K562 (cell line): ENCODE measurements at regions not wholly inside any gene's neighbourhood (a gene's known extent, or its start where the extent isn't known, plus 50 kb on each side); places are given as distances from the start of the nearest gene placed in this dataset.

Source experiments
- ATAC-seq: fragments of 200-7000 bp; cut with Tn5 transposase; 3 replicates; pipeline ENCODE4 v1.9.1; 2020; ENCODE audit warnings: moderate library complexity
- BruUV-seq: library from RNA; stranded (reverse); fragments of 400-500 nt; replicated peaks from 2 replicates; lab custom pipeline; 2021; lab: Mats Ljungman, UMichigan
- CTCF ChIA-PET: fragments of 300-600 bp; formaldehyde crosslinking; extraction: SDS; loops from one replicate; lab custom pipeline; 2021; ENCODE audit warnings: low intra/inter-chr PET ratio; lab: Yijun Ruan, JAX
- POLR2A ChIA-PET: fragments of 300-600, 350-650 bp; sonication (Branson Sonifier 250); formaldehyde crosslinking; extraction: SDS; loops from one replicate; lab custom pipeline; 2021; ENCODE audit warnings: antibody characterized with exemption, inconsistent platforms; lab: Yijun Ruan, JAX
- DNase-seq, 4 experiments: peaks; one replicate each; pipeline versions ENCODE4 v3.0.0 to v3.0.0-alpha.2; 2011 to 2018; ENCODE audit warnings: low spot score in 3 of 4, mixed read lengths in 3 of 4; ENCODE audit errors: extremely low read depth in 1 of 4
- FAIRE-seq: peaks from 2 replicates; lab custom pipeline; 2011; peaks lifted over from hg19 to GRCh38; lab: Jason Lieb, UNC
- H2AFZ ChIP-seq: 2 replicates; pipeline ENCODE4 v1.6.0; 2011; ENCODE audit warnings: low read depth, low read length, control low read depth, inconsistent platforms
- H3K27ac ChIP-seq: fragments of 200-600 bp; 3 replicates; pipeline ENCODE4 v1.8.0; 2011; ENCODE audit warnings: low read depth, mild to moderate bottlenecking, control low read depth, inconsistent platforms, low read length, moderate library complexity, mixed read lengths; ENCODE audit errors: extremely low read depth
- H3K27me3 ChIP-seq, 2 experiments: fragments of 300-600 bp in 1 of 2; 2 replicates in 1 of 2; 3 replicates in 1 of 2; pipeline versions ENCODE4 v1.6.0 to v1.8.0; 2011; ENCODE audit warnings: inconsistent platforms in 2 of 2, low read length in 2 of 2, mild to moderate bottlenecking in 1 of 2, mixed read lengths in 1 of 2, moderate library complexity in 1 of 2; ENCODE audit not compliant: control insufficient read depth in 2 of 2, insufficient read depth in 2 of 2
- H3K36me3 ChIP-seq: fragments of 300-600 bp; 3 replicates; pipeline ENCODE4 v1.8.0; 2011; ENCODE audit warnings: mild to moderate bottlenecking, low read length, inconsistent platforms; ENCODE audit not compliant: control insufficient read depth, insufficient read depth
- H3K4me1 ChIP-seq, 2 experiments: fragments of 200-600 bp in 1 of 2; replicated peaks in 1 of 2; 2 replicates in 1 of 2; 3 replicates in 1 of 2; pipeline versions ENCODE4 v1.5.1 to v1.8.0; 2011; ENCODE audit warnings: inconsistent platforms in 2 of 2, low read length in 2 of 2, mild to moderate bottlenecking in 1 of 2, mixed read lengths in 1 of 2, moderate library complexity in 1 of 2; ENCODE audit not compliant: control insufficient read depth in 2 of 2, insufficient read depth in 2 of 2
- H3K4me2 ChIP-seq: 2 replicates; pipeline ENCODE4 v1.6.1; 2011; ENCODE audit warnings: low read length, control low read depth, inconsistent platforms, mixed read lengths; ENCODE audit not compliant: insufficient read depth
- H3K4me3 ChIP-seq: fragments of 200-600 bp; sonication (generic), shearing (Covaris generic); 2 replicates; pipeline ENCODE4 v1.5.1; 2016; ENCODE audit warnings: control low read depth, inconsistent platforms
- H3K79me2 ChIP-seq: fragments of 200-600 bp; 3 replicates; pipeline ENCODE4 v1.8.0; 2011; ENCODE audit warnings: low read length, inconsistent platforms; ENCODE audit not compliant: control insufficient read depth, insufficient read depth
- H3K9ac ChIP-seq, 2 experiments: 2 replicates each; pipeline versions ENCODE4 v1.6.0 to v1.6.1; 2011; ENCODE audit warnings: low read depth in 2 of 2, low read length in 2 of 2, control low read depth in 1 of 2, inconsistent platforms in 1 of 2, mild to moderate bottlenecking in 1 of 2, mixed read lengths in 1 of 2; ENCODE audit not compliant: insufficient read depth in 1 of 2
- H3K9me1 ChIP-seq: one replicate; pipeline ENCODE4 v1.6.0; 2011; ENCODE audit warnings: inconsistent platforms, mild to moderate bottlenecking, low read length, moderate library complexity; ENCODE audit not compliant: control insufficient read depth, insufficient read depth
- H3K9me3 ChIP-seq: replicated peaks from 2 replicates; pipeline ENCODE4 v1.5.1; 2011; ENCODE audit warnings: low read depth, low read length, inconsistent platforms; ENCODE audit not compliant: control insufficient read depth, insufficient read depth
- H4K20me1 ChIP-seq: replicated peaks from 2 replicates; pipeline ENCODE4 v1.6.1; 2011; ENCODE audit warnings: low read length, inconsistent platforms, mixed read lengths; ENCODE audit not compliant: control insufficient read depth, insufficient read depth
- ADNP ChIP-seq: fragments of 200-800 bp; sonication (Bioruptor generic); IDR thresholded peaks from 2 replicates; pipeline ENCODE4 v1.6.1; 2016; ENCODE audit warnings: missing genetic modification characterization, missing compliant biosample characterization
- DDX20 ChIP-seq: fragments of 450-650 bp; IDR thresholded peaks from 2 replicates; pipeline ENCODE4 v1.6.1; 2016; ENCODE audit warnings: missing genetic modification characterization, low read depth, mild to moderate bottlenecking, missing compliant biosample characterization, moderate library complexity
- JUN ChIP-seq, 2 experiments: sonication (generic) in 1 of 2; formaldehyde crosslinking in 1 of 2; IDR thresholded peaks; 2 replicates each; pipeline versions ENCODE4 v1.6.1 to v1.8.0; 2012 to 2022; ENCODE audit warnings: borderline replicate concordance in 2 of 2, mild to moderate bottlenecking in 2 of 2, improper control_type of control experiment in 1 of 2, low read depth in 1 of 2, low read length in 1 of 2, missing genetic modification reagents in 1 of 2
- NONO ChIP-seq, 2 experiments: fragments of 200-400 bp in 1 of 2; fragments of 450-650 bp in 1 of 2; formaldehyde crosslinking in 1 of 2; IDR thresholded peaks; 2 replicates each; pipeline ENCODE4 v1.6.1; 2017; ENCODE audit warnings: low read depth in 2 of 2, mild to moderate bottlenecking in 2 of 2, moderate library complexity in 2 of 2, low read length in 1 of 2
- PYGO2 ChIP-seq: fragments of 450-650 bp; IDR thresholded peaks from 2 replicates; pipeline ENCODE4 v1.6.1; 2016; ENCODE audit warnings: mild to moderate bottlenecking, missing genetic modification characterization, moderate library complexity, missing compliant biosample characterization
- SMARCE1 ChIP-seq: fragments of 450-650 bp; IDR thresholded peaks from 2 replicates; pipeline ENCODE4 v1.7.1; 2016; ENCODE audit warnings: mild to moderate bottlenecking
- TAF1 ChIP-seq: IDR thresholded peaks from 2 replicates; pipeline ENCODE4 v1.6.1; 2011; ENCODE audit warnings: mild to moderate bottlenecking, low read length, moderate library complexity; ENCODE audit not compliant: insufficient read depth, control insufficient read depth, severe bottlenecking; ENCODE audit errors: extremely low read depth
- TEAD2 ChIP-seq: fragments of 450-650 bp; IDR thresholded peaks from 2 replicates; pipeline ENCODE4 v1.6.1; 2016; ENCODE audit warnings: missing genetic modification characterization, control low read depth, missing compliant biosample characterization
- ZNF263 ChIP-seq: sonication (generic); formaldehyde crosslinking; IDR thresholded peaks from 2 replicates; pipeline ENCODE4 v1.8.0; 2022; ENCODE audit warnings: mild to moderate bottlenecking, missing genetic modification reagents, borderline replicate concordance
- ZNF717 ChIP-seq: fragments of 250-450 bp; sonication (Bioruptor Pico); IDR thresholded peaks from 2 replicates; pipeline ENCODE4 v1.5.0; 2021
- WGBS: fragments of 100-300 bp; shearing (Covaris generic); methylation state at CpG from one replicate; pipeline ENCODE4 v1.1.6; 2016; ENCODE audit warnings: low coverage, mixed read lengths; ENCODE audit not compliant: insufficient coverage; ENCODE audit errors: missing lambda C conversion rate; 5-methylcytosine and 5-hydroxymethylcytosine counted together
- in situ Hi-C: fragments of 300-500 bp; cut with MboI; formaldehyde crosslinking; loops from 4 replicates; pipeline ENCODE4 v1.15.0; 2018; ENCODE audit warnings: inconsistent platforms, mixed read lengths
- intact Hi-C: fragments of 100-400 bp; cut with micrococcal nuclease; formaldehyde crosslinking; loops from 2 replicates; pipeline ENCODE4 v1.14.2; 2022
- TF ChIP-seq, protein P1 (sequence below): IDR thresholded peaks from 3 replicates; pipeline ENCODE4 v1.6.1; 2011; ENCODE audit warnings: borderline replicate concordance, mild to moderate bottlenecking, moderate library complexity; ENCODE audit not compliant: insufficient read length; ENCODE audit errors: extremely low read depth
- TF ChIP-seq, protein P2 (sequence below): fragments of 450-650 bp; formaldehyde crosslinking; IDR thresholded peaks from 2 replicates; pipeline ENCODE4 v1.4.0; 2022; ENCODE audit warnings: mild to moderate bottlenecking, moderate library complexity

DNA sequence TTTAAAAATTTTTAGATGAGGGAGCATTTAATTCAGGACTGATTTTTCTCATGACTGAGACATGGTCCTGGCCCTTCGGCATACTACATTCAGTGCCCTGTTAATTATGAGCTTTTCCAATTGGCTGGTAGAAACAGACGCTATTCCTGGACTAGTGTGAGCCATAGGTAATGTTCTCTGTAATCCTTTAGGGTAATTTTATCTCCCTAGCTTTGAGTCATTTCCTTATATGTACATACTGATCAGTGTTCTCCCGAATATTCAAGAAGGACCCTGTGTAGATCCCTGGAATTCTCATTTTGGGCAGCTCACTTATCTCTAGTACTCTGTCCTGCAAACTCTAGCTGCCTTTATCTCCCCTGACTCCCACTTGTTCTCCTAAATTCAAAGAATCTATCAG, 92.6 kb upstream of the NPY start:
- Histone ChIP-seq H3K27ac (no peak overlapping the region), H3K36me3 (no peaks in the 10 kb centered on the region)
- BruUV-seq = no TSS peak
- POLR2A ChIA-PET = no interaction called here
- TF ChIP-seq JUN (IDR thresholded peaks at IDR 0.05; ENCODE audit: borderline replicate concordance, low read depth, low read length) (no peak), JUN (CRISPR knock-in tag; IDR thresholded peaks at IDR 0.05; ENCODE audit: borderline replicate concordance) (no peak), PYGO2 (tag) (no peak), TAF1 (no peak), SMARCE1 (no peak)
- TF ChIP-seq, all 486 proteins: peak for 0
- Histone ChIP-seq H3K9me3 (no peaks in the 10 kb centered on the region), H3K9me1 (no peaks in the 10 kb centered on the region), H3K79me2 (no peaks in the 10 kb centered on the region), H3K9ac (no peak overlapping the region), H3K27me3 (no peaks in the 10 kb centered on the region), H3K4me3 (no peak overlapping the region), H4K20me1 (no peaks in the 10 kb centered on the region), H2AFZ (no peak overlapping the region), H3K4me2 (no peak overlapping the region), H3K4me1 (no peaks in the 10 kb centered on the region)
- intact Hi-C loops (no loop called here), in situ Hi-C loops (no loop called here)
- 0% methylated on average over 3 of the region's 3 CpGs for WGBS
- CTCF ChIA-PET = no interaction called here
- ATAC-seq (no peak), DNase-seq (no peak), FAIRE-seq (no peak)

DNA sequence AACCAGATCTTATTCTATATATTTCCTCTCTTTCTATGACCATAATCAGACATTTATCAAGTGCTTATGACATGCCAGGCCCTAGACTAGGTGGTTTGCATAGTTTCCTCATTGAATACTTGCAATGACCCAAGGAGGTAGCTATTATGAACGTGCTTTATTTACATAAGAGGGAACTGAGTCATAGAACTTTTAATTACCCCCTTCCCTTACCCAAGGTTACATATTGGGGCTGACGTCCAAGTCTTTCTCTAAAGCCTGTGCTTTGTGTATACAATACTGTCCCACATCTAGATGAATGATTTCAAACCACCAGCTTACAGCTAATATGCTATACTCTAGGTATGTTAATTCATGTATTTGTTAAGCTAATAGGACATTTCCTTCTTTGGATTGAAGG, 91.9 kb upstream of the NPY start:
- Histone ChIP-seq H3K27ac (no peak overlapping the region), H3K9ac (no peak overlapping the region), H3K36me3 (no peaks in the 10 kb centered on the region), H3K9me3 (no peaks in the 10 kb centered on the region), H3K9me1 (no peaks in the 10 kb centered on the region), H3K4me2 (no peak overlapping the region), H3K79me2 (no peaks in the 10 kb centered on the region), H4K20me1 (no peaks in the 10 kb centered on the region), H2AFZ (no peak overlapping the region), H3K4me1 (no peaks in the 10 kb centered on the region), H3K4me3 (no peak overlapping the region), H3K27me3 (no peaks in the 10 kb centered on the region)
- DNase-seq = no peak
- POLR2A ChIA-PET = interaction anchor here (0.6 kb wide), 1 partner anchor 124 kb away, joined by 3 read pairs; no protein-coding TSS in a partner anchor
- WGBS = 0% methylated on average over 2 of the region's 2 CpGs
- intact Hi-C loops = no loop called here
- no peak for ATAC-seq
- no TSS peak for BruUV-seq
- CTCF ChIA-PET = no interaction called here
- in situ Hi-C loops = no loop called here
- no peak for FAIRE-seq
- TF ChIP-seq DDX20 (tag) (no peak), ZNF717 (no peak), ADNP (tag) (no peak), NONO (IDR thresholded peaks at IDR 0.05; ENCODE audit: low read depth in 2 of 2, low read length in 1 of 2) (no peak), TEAD2 (tag) (no peak), ZNF263 (CRISPR knock-in tag) (no peak)
- TF ChIP-seq, protein P1, sequence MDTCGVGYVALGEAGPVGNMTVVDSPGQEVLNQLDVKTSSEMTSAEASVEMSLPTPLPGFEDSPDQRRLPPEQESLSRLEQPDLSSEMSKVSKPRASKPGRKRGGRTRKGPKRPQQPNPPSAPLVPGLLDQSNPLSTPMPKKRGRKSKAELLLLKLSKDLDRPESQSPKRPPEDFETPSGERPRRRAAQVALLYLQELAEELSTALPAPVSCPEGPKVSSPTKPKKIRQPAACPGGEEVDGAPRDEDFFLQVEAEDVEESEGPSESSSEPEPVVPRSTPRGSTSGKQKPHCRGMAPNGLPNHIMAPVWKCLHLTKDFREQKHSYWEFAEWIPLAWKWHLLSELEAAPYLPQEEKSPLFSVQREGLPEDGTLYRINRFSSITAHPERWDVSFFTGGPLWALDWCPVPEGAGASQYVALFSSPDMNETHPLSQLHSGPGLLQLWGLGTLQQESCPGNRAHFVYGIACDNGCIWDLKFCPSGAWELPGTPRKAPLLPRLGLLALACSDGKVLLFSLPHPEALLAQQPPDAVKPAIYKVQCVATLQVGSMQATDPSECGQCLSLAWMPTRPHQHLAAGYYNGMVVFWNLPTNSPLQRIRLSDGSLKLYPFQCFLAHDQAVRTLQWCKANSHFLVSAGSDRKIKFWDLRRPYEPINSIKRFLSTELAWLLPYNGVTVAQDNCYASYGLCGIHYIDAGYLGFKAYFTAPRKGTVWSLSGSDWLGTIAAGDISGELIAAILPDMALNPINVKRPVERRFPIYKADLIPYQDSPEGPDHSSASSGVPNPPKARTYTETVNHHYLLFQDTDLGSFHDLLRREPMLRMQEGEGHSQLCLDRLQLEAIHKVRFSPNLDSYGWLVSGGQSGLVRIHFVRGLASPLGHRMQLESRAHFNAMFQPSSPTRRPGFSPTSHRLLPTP = no peak
- TF ChIP-seq, protein P2, sequence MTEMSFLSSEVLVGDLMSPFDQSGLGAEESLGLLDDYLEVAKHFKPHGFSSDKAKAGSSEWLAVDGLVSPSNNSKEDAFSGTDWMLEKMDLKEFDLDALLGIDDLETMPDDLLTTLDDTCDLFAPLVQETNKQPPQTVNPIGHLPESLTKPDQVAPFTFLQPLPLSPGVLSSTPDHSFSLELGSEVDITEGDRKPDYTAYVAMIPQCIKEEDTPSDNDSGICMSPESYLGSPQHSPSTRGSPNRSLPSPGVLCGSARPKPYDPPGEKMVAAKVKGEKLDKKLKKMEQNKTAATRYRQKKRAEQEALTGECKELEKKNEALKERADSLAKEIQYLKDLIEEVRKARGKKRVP (CRISPR knock-in tag) = no peak
